Ovary (tissue), 3 donors: ENCODE measurements at regions not wholly inside any gene's neighbourhood (a gene's known extent, or its start where the extent isn't known, plus 50 kb on each side); places are given as distances from the start of the nearest gene placed in this dataset.

Experiments used
- EP300 ChIP-seq: sonication (generic); formaldehyde crosslinking; IDR thresholded peaks from one replicate; pipeline ENCODE4 v1.6.1; 2017; ENCODE audit warnings: antibody characterized with exemption
- TF ChIP-seq, protein P1 (sequence below), 3 donors: fragments of 450-650 bp in 2 of 3; fragments of 200-600 bp in 1 of 3; IDR thresholded peaks; one replicate each; pipeline versions ENCODE4 v1.5.1 to v1.8.0; 2016 to 2022; ENCODE audit warnings: antibody characterized with exemption in 3 of 3, mild to moderate bottlenecking in 1 of 3
- donor health status: DM: no; HTN: no; CAD: no.

DNA sequence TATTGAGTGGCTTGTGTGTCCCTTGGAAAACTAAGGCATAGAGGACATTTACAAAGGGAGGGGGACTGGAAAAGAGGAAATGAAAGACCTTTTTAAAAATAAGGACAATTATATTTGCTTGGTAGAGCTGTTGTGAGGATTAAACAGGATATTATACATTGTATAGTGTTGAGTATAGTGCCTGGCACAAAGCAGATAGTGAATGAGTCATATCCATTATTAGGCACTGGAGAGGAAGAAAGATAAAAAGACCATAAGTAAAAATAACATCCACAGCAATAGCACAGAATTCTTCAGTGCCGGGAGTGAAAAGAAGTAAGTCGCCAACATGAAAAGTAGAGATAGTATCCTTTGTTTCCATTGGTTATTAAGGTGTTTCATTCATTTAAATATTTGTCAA is 623.3 kb downstream of the PDCD6IP start:
- TF ChIP-seq, protein P1, sequence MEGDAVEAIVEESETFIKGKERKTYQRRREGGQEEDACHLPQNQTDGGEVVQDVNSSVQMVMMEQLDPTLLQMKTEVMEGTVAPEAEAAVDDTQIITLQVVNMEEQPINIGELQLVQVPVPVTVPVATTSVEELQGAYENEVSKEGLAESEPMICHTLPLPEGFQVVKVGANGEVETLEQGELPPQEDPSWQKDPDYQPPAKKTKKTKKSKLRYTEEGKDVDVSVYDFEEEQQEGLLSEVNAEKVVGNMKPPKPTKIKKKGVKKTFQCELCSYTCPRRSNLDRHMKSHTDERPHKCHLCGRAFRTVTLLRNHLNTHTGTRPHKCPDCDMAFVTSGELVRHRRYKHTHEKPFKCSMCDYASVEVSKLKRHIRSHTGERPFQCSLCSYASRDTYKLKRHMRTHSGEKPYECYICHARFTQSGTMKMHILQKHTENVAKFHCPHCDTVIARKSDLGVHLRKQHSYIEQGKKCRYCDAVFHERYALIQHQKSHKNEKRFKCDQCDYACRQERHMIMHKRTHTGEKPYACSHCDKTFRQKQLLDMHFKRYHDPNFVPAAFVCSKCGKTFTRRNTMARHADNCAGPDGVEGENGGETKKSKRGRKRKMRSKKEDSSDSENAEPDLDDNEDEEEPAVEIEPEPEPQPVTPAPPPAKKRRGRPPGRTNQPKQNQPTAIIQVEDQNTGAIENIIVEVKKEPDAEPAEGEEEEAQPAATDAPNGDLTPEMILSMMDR (IDR thresholded peaks at IDR 0.05): no peak
- no peak for TF ChIP-seq EP300
